Caco-2 (cell line): ENCODE measurements at regions not wholly inside any gene's neighbourhood (a gene's known extent, or its start where the extent isn't known, plus 50 kb on each side); places are given as distances from the start of the nearest gene placed in this dataset.

Source experiments
- BruUV-seq: library from RNA; stranded (reverse); fragments of 400-500 nt; replicated peaks from 2 replicates; lab custom pipeline; 2021; lab: Mats Ljungman, UMichigan
- CTCF ChIA-PET: fragments of 300-600 bp; sonication (Branson Sonifier 250); formaldehyde crosslinking; loops from one replicate; lab custom pipeline; 2022; ENCODE audit warnings: antibody characterized with exemption; lab: Charles Lee
- POLR2A ChIA-PET: fragments of 300-600 bp; sonication (Branson Sonifier 250); formaldehyde crosslinking; loops from one replicate; lab custom pipeline; 2022; ENCODE audit warnings: antibody characterized with exemption; lab: Charles Lee
- DNase-seq, 2 experiments: peaks; one replicate each; pipeline versions ENCODE4 v3.0.0 to v3.0.0-alpha.2; 2020 to 2022
- H3K27me3 ChIP-seq: replicated peaks from 2 replicates; pipeline ENCODE4 v1.6.0; 2011; ENCODE audit warnings: low read length; ENCODE audit not compliant: control insufficient read depth, insufficient read depth
- H3K36me3 ChIP-seq: 2 replicates; pipeline ENCODE4 v1.5.1; 2011; ENCODE audit warnings: low read length; ENCODE audit not compliant: control insufficient read depth, insufficient read depth
- H3K4me1 ChIP-seq: fragments of 250-450 bp; sonication (Bioruptor Pico); 2 replicates; pipeline ENCODE4 v1.5.1; 2020; ENCODE audit warnings: mild to moderate bottlenecking
- H3K4me3 ChIP-seq: 2 replicates; pipeline ENCODE4 v1.5.1; 2011; ENCODE audit warnings: low read depth, mild to moderate bottlenecking, control low read depth, low read length
- H3K9me3 ChIP-seq: fragments of 250-450 bp; sonication (Bioruptor Pico); 2 replicates; pipeline ENCODE4 v1.5.1; 2020; ENCODE audit warnings: mild to moderate bottlenecking, moderate library complexity
- H3K27ac Mint-ChIP-seq: one replicate; pipeline ENCODE4 v1.8.0; 2022; ENCODE audit warnings: mixed read lengths; ENCODE audit not compliant: unreplicated experiment
- H3K27me3 Mint-ChIP-seq: one replicate; pipeline ENCODE4 v1.8.0; 2022; ENCODE audit warnings: mixed read lengths; ENCODE audit not compliant: insufficient read depth, unreplicated experiment
- H3K36me3 Mint-ChIP-seq: one replicate; pipeline ENCODE4 v1.8.0; 2022; ENCODE audit warnings: mild to moderate bottlenecking, mixed read lengths; ENCODE audit not compliant: insufficient read depth, unreplicated experiment
- H3K4me1 Mint-ChIP-seq: one replicate; pipeline ENCODE4 v1.8.0; 2022; ENCODE audit warnings: low read depth, mixed read lengths; ENCODE audit not compliant: unreplicated experiment
- H3K4me3 Mint-ChIP-seq: one replicate; pipeline ENCODE4 v1.8.0; 2022; ENCODE audit warnings: mild to moderate bottlenecking, moderate library complexity, mixed read lengths; ENCODE audit not compliant: unreplicated experiment
- H3K9me3 Mint-ChIP-seq: one replicate; pipeline ENCODE4 v1.8.0; 2022; ENCODE audit warnings: mixed read lengths; ENCODE audit not compliant: unreplicated experiment
- CTCF ChIP-seq, 2 experiments: fragments of 200-600 bp in 1 of 2; IDR thresholded peaks; 1 replicate in 1 of 2; 2 replicates in 1 of 2; pipeline versions ENCODE4 v1.5.1 to v1.8.0; 2011 to 2022; ENCODE audit warnings: antibody characterized with exemption in 1 of 2, control low read depth in 1 of 2, inconsistent platforms in 1 of 2, low read depth in 1 of 2, low read length in 1 of 2, mild to moderate bottlenecking in 1 of 2, moderate library complexity in 1 of 2; ENCODE audit not compliant: insufficient read depth in 1 of 2, severe bottlenecking in 1 of 2, unreplicated experiment in 1 of 2
- intact Hi-C: fragments of 100-400 bp; cut with micrococcal nuclease; formaldehyde crosslinking; loops from one replicate; pipeline ENCODE4 v1.10.0; 2022; ENCODE audit not compliant: unreplicated experiment

DNA sequence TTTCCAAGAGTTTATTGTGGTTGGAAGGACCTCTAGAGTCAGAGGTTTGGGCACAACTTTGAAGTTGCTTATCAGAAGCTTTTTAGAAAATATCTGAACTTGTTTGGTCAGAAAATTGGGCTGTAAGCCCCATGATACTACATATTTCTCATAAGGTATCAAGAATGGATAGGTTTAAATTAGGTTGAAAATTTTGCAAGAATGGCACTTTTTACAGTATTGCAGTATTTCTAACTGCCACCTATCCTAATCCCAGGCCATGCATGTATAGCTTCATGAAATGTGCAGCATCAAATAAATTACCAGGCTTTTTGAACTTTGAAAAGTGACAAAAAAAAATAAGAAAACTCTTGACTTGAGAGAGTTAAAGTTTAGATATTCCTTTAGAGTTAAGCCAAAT is 367.2 kb downstream of the FIGN start:
- Mint-ChIP-seq H3K4me1 (peaks cover 7% of the 10 kb centered on the region), H3K27me3 (no peaks in the 10 kb centered on the region), H3K27ac (no peak overlapping the region), H3K36me3 (no peaks in the 10 kb centered on the region), H3K4me3 (no peak overlapping the region), H3K9me3 (no peaks in the 10 kb centered on the region)
- intact Hi-C loops = loop anchor here (1.0 kb wide), 1 partner anchor 19 kb away; no protein-coding TSS in a partner anchor
- H3K4me3 ChIP-seq = no peak overlapping the region
- DNase-seq = no peak
- CTCF ChIA-PET = interaction anchor here (1.6 kb wide), 1 partner anchor 23 kb away, joined by 4 read pairs; no protein-coding TSS in a partner anchor
- no peaks in the 10 kb centered on the region for H3K27me3 ChIP-seq
- H3K4me1 ChIP-seq = peaks cover 9% of the 10 kb centered on the region
- H3K36me3 ChIP-seq = no peaks in the 10 kb centered on the region
- H3K9me3 ChIP-seq = no peaks in the 10 kb centered on the region
- POLR2A ChIA-PET = no interaction called here
- no peak for TF ChIP-seq CTCF (IDR thresholded peaks at IDR 0.05; ENCODE audit: insufficient read depth in 1 of 2, low read depth in 1 of 2, low read length in 1 of 2, severe bottlenecking in 1 of 2, unreplicated experiment in 1 of 2)
- BruUV-seq = no TSS peak

- Histone ChIP-seq H3K9me3 (no peaks in the 10 kb centered on the region), H3K4me3 (no peak overlapping the region), H3K36me3 (no peaks in the 10 kb centered on the region), H3K4me1 (peaks cover 9% of the 10 kb centered on the region), H3K27me3 (no peaks in the 10 kb centered on the region)
- H3K4me1 Mint-ChIP-seq = peaks cover 7% of the 10 kb centered on the region
- H3K27me3 Mint-ChIP-seq = no peaks in the 10 kb centered on the region
- H3K27ac Mint-ChIP-seq = no peak overlapping the region
- ChIA-PET CTCF (interaction anchor here (0.7 to 1.6 kb wide), 2 partner anchors 22 to 501 kb away, joined by 4 read pairs; no protein-coding TSS in a partner anchor), POLR2A (no interaction called here)
- no peaks in the 10 kb centered on the region for H3K36me3 Mint-ChIP-seq
- H3K4me3 Mint-ChIP-seq = no peak overlapping the region
- no peak for TF ChIP-seq CTCF (IDR thresholded peaks at IDR 0.05; ENCODE audit: insufficient read depth in 1 of 2, low read depth in 1 of 2, low read length in 1 of 2, severe bottlenecking in 1 of 2, unreplicated experiment in 1 of 2)
- DNase-seq = no peak
- no TSS peak for BruUV-seq
- intact Hi-C loops = no loop called here
- no peaks in the 10 kb centered on the region for H3K9me3 Mint-ChIP-seq
Observed at GRCh38 chr2:163367825-163368582, 367.8 kb downstream of the FIGN start.

DNA sequence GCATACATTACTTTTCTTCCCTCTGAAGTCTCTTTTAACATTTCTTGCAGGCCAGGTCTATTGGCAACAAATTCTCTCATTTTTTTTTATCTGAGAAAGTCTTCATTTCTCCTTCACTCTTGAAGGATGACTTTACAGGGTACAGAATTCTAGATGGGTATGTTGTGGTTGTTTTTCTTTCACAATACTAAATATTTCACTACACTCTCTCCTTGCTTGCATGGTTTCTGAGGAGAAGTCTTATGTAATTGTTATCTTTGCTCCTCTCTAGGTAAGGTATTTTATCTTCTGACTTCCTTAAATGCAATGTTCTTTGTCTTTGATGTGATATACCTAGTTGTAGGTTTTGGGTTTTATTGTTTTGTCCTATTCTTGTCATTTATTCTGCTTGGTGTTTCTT is 371.1 kb downstream of the FIGN start:
- H3K27ac Mint-ChIP-seq = no peak overlapping the region
- H3K9me3 ChIP-seq = no peaks in the 10 kb centered on the region
- H3K27me3 Mint-ChIP-seq = no peaks in the 10 kb centered on the region
- intact Hi-C loops = no loop called here
- no peak for TF ChIP-seq CTCF (IDR thresholded peaks at IDR 0.05; ENCODE audit: insufficient read depth in 1 of 2, low read depth in 1 of 2, low read length in 1 of 2, severe bottlenecking in 1 of 2, unreplicated experiment in 1 of 2)
- no peaks in the 10 kb centered on the region for H3K36me3 ChIP-seq
- POLR2A ChIA-PET = no interaction called here
- H3K4me3 ChIP-seq = no peak overlapping the region
- no peak overlapping the region for H3K4me3 Mint-ChIP-seq
- CTCF ChIA-PET = no interaction called here
- no peaks in the 10 kb centered on the region for H3K9me3 Mint-ChIP-seq
- no peaks in the 10 kb centered on the region for H3K27me3 ChIP-seq
- H3K4me1 ChIP-seq = peaks cover 9% of the 10 kb centered on the region
- no peaks in the 10 kb centered on the region for H3K36me3 Mint-ChIP-seq
- no peaks in the 10 kb centered on the region for H3K4me1 Mint-ChIP-seq
- DNase-seq = no peak
- BruUV-seq = no TSS peak
